Fibroblast of lung (primary cell): ENCODE measurements at regions not wholly inside any gene's neighbourhood (a gene's known extent, or its start where the extent isn't known, plus 50 kb on each side); places are given as distances from the start of the nearest gene placed in this dataset.

ENCODE experiments used
- EZH2 ChIP-seq: IDR thresholded peaks from 2 replicates; pipeline ENCODE4 v1.5.1; 2012; ENCODE audit warnings: low read length, control low read depth, mild to moderate bottlenecking; ENCODE audit errors: missing control alignments
- TF ChIP-seq, protein P1 (sequence below), 2 donors: IDR thresholded peaks in 1 of 2; conservative IDR thresholded peaks in 1 of 2; 1 replicate in 1 of 2; 2 replicates in 1 of 2; pipeline ENCODE4 v1.5.1; 2011 to 2012; ENCODE audit warnings: low read length in 2 of 2, control low read depth in 1 of 2, inconsistent platforms in 1 of 2, low read depth in 1 of 2, mild to moderate bottlenecking in 1 of 2

DNA sequence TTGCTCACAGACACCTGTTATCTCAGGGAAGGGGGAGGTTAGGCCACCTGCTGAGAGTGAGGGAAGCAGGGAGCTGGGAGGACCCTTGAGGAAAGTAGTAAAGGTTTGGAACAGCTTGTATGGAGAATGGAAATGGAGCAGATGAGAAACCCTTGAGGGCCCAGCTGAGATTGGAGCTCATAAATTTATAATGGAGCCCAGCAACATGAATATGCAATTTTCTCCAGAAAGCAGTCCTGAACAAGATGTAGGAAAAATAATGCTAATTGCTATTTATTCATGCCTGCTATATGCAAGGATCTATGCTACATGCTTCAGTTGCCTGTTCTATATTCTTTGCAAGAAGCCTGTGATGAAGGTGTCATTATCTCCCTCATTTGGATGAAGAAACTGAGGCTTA lies 67.5 kb upstream of the LEF1 start:
- TF ChIP-seq EZH2, result no peak
- TF ChIP-seq, protein P1, sequence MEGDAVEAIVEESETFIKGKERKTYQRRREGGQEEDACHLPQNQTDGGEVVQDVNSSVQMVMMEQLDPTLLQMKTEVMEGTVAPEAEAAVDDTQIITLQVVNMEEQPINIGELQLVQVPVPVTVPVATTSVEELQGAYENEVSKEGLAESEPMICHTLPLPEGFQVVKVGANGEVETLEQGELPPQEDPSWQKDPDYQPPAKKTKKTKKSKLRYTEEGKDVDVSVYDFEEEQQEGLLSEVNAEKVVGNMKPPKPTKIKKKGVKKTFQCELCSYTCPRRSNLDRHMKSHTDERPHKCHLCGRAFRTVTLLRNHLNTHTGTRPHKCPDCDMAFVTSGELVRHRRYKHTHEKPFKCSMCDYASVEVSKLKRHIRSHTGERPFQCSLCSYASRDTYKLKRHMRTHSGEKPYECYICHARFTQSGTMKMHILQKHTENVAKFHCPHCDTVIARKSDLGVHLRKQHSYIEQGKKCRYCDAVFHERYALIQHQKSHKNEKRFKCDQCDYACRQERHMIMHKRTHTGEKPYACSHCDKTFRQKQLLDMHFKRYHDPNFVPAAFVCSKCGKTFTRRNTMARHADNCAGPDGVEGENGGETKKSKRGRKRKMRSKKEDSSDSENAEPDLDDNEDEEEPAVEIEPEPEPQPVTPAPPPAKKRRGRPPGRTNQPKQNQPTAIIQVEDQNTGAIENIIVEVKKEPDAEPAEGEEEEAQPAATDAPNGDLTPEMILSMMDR (conservative IDR thresholded peaks at IDR 0.05 in 1 of 2, IDR thresholded peaks at IDR 0.05 in 1 of 2; ENCODE audit: low read depth in 1 of 2, low read length in 2 of 2), result no peak
